GM23338 (cell line): ENCODE measurements at regions not wholly inside any gene's neighbourhood (a gene's known extent, or its start where the extent isn't known, plus 50 kb on each side); places are given as distances from the start of the nearest gene placed in this dataset.

ENCODE experiments used
- CREB1 ChIP-seq: fragments of 250-450 bp; sonication (Bioruptor Pico); IDR thresholded peaks from 2 replicates; pipeline ENCODE4 v1.5.0; 2020; ENCODE audit warnings: low read depth, mild to moderate bottlenecking, moderate library complexity
- EZH2 ChIP-seq: fragments of 200-600 bp; sonication (generic); IDR thresholded peaks from one replicate; pipeline ENCODE4 v1.8.0; 2017; ENCODE audit warnings: antibody characterized with exemption, mild to moderate bottlenecking, low read depth; ENCODE audit not compliant: unreplicated experiment
- EZH2phosphoT487 ChIP-seq: fragments of 200-600 bp; sonication (generic); IDR thresholded peaks from one replicate; pipeline ENCODE4 v1.8.1; 2018; ENCODE audit warnings: antibody characterized with exemption; ENCODE audit not compliant: unreplicated experiment
- JUNB ChIP-seq: IDR thresholded peaks from one replicate; pipeline ENCODE4 v1.6.1; 2016; ENCODE audit warnings: antibody characterized with exemption; ENCODE audit not compliant: unreplicated experiment
- NANOG ChIP-seq: IDR thresholded peaks from 2 replicates; pipeline ENCODE4 v1.6.1; 2016; ENCODE audit warnings: antibody characterized with exemption, borderline replicate concordance
- POLR2AphosphoS5 ChIP-seq: IDR thresholded peaks from 2 replicates; pipeline ENCODE4 v1.6.1; 2016; ENCODE audit warnings: antibody characterized with exemption, low read depth
- STAT1 ChIP-seq: IDR thresholded peaks from one replicate; pipeline ENCODE4 v1.6.1; 2016; ENCODE audit warnings: antibody characterized with exemption; ENCODE audit not compliant: unreplicated experiment
- ZNF114 ChIP-seq: fragments of 250-450 bp; sonication (Bioruptor Pico); IDR thresholded peaks from 2 replicates; pipeline ENCODE4 v1.5.0; 2020; ENCODE audit warnings: mild to moderate bottlenecking, moderate library complexity
- TF ChIP-seq, protein P1 (sequence below), 2 experiments: fragments of 200-600 bp in 1 of 2; sonication (generic) in 1 of 2; conservative IDR thresholded peaks; 2 replicates each; pipeline versions ENCODE4 v1.5.1 to v1.6.1; 2016 to 2017; ENCODE audit warnings: antibody characterized with exemption in 2 of 2, low read depth in 2 of 2, mild to moderate bottlenecking in 2 of 2, moderate library complexity in 1 of 2
- TF ChIP-seq, protein P2 (sequence below): IDR thresholded peaks from one replicate; pipeline ENCODE4 v1.6.1; 2018; ENCODE audit warnings: antibody characterized with exemption; ENCODE audit not compliant: unreplicated experiment
- TF ChIP-seq, protein P3 (sequence below): IDR thresholded peaks from 2 replicates; pipeline ENCODE4 v1.6.1; 2016; ENCODE audit warnings: antibody characterized with exemption
- TF ChIP-seq, protein P4 (sequence below): fragments of 250-450 bp; sonication (Bioruptor Pico); IDR thresholded peaks from 2 replicates; pipeline ENCODE4 v1.5.0; 2020; ENCODE audit warnings: mild to moderate bottlenecking, moderate library complexity

DNA sequence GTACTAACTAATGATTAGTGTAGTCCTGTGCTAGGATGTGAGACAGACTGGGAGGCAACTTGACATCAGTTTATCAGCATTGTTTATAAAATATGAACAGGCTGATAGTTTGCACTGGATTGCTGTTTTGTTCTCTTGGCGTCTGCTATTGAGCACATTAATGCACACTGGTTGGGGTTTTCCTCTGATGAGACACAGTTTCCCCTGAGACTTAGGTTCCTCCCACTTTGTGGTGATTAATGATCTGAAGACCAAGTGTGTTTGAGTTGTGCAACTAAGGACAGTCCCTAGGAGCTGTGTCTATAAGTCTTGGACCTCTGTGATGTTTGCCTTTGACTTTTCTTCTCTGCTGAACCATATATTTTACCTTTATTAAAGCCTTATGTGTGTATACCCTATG is 1015.4 kb downstream of the AMY1C start:
- TF ChIP-seq POLR2AphosphoS5, result no peak
- TF ChIP-seq, protein P1, sequence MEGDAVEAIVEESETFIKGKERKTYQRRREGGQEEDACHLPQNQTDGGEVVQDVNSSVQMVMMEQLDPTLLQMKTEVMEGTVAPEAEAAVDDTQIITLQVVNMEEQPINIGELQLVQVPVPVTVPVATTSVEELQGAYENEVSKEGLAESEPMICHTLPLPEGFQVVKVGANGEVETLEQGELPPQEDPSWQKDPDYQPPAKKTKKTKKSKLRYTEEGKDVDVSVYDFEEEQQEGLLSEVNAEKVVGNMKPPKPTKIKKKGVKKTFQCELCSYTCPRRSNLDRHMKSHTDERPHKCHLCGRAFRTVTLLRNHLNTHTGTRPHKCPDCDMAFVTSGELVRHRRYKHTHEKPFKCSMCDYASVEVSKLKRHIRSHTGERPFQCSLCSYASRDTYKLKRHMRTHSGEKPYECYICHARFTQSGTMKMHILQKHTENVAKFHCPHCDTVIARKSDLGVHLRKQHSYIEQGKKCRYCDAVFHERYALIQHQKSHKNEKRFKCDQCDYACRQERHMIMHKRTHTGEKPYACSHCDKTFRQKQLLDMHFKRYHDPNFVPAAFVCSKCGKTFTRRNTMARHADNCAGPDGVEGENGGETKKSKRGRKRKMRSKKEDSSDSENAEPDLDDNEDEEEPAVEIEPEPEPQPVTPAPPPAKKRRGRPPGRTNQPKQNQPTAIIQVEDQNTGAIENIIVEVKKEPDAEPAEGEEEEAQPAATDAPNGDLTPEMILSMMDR (conservative IDR thresholded peaks at IDR 0.05; ENCODE audit: low read depth in 2 of 2), result no peak
- no peak for TF ChIP-seq EZH2phosphoT487
- no peak for TF ChIP-seq ZNF114 (CRISPR knock-in tag)
- no peak for TF ChIP-seq EZH2
- TF ChIP-seq, protein P2, sequence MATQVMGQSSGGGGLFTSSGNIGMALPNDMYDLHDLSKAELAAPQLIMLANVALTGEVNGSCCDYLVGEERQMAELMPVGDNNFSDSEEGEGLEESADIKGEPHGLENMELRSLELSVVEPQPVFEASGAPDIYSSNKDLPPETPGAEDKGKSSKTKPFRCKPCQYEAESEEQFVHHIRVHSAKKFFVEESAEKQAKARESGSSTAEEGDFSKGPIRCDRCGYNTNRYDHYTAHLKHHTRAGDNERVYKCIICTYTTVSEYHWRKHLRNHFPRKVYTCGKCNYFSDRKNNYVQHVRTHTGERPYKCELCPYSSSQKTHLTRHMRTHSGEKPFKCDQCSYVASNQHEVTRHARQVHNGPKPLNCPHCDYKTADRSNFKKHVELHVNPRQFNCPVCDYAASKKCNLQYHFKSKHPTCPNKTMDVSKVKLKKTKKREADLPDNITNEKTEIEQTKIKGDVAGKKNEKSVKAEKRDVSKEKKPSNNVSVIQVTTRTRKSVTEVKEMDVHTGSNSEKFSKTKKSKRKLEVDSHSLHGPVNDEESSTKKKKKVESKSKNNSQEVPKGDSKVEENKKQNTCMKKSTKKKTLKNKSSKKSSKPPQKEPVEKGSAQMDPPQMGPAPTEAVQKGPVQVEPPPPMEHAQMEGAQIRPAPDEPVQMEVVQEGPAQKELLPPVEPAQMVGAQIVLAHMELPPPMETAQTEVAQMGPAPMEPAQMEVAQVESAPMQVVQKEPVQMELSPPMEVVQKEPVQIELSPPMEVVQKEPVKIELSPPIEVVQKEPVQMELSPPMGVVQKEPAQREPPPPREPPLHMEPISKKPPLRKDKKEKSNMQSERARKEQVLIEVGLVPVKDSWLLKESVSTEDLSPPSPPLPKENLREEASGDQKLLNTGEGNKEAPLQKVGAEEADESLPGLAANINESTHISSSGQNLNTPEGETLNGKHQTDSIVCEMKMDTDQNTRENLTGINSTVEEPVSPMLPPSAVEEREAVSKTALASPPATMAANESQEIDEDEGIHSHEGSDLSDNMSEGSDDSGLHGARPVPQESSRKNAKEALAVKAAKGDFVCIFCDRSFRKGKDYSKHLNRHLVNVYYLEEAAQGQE, result no peak
- TF ChIP-seq, protein P3, sequence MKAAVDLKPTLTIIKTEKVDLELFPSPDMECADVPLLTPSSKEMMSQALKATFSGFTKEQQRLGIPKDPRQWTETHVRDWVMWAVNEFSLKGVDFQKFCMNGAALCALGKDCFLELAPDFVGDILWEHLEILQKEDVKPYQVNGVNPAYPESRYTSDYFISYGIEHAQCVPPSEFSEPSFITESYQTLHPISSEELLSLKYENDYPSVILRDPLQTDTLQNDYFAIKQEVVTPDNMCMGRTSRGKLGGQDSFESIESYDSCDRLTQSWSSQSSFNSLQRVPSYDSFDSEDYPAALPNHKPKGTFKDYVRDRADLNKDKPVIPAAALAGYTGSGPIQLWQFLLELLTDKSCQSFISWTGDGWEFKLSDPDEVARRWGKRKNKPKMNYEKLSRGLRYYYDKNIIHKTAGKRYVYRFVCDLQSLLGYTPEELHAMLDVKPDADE, result no peak
- TF ChIP-seq CREB1 (CRISPR knock-in tag), result no peak
- TF ChIP-seq JUNB, result no peak
- TF ChIP-seq NANOG, result no peak
- no peak for TF ChIP-seq STAT1
- TF ChIP-seq, protein P4, sequence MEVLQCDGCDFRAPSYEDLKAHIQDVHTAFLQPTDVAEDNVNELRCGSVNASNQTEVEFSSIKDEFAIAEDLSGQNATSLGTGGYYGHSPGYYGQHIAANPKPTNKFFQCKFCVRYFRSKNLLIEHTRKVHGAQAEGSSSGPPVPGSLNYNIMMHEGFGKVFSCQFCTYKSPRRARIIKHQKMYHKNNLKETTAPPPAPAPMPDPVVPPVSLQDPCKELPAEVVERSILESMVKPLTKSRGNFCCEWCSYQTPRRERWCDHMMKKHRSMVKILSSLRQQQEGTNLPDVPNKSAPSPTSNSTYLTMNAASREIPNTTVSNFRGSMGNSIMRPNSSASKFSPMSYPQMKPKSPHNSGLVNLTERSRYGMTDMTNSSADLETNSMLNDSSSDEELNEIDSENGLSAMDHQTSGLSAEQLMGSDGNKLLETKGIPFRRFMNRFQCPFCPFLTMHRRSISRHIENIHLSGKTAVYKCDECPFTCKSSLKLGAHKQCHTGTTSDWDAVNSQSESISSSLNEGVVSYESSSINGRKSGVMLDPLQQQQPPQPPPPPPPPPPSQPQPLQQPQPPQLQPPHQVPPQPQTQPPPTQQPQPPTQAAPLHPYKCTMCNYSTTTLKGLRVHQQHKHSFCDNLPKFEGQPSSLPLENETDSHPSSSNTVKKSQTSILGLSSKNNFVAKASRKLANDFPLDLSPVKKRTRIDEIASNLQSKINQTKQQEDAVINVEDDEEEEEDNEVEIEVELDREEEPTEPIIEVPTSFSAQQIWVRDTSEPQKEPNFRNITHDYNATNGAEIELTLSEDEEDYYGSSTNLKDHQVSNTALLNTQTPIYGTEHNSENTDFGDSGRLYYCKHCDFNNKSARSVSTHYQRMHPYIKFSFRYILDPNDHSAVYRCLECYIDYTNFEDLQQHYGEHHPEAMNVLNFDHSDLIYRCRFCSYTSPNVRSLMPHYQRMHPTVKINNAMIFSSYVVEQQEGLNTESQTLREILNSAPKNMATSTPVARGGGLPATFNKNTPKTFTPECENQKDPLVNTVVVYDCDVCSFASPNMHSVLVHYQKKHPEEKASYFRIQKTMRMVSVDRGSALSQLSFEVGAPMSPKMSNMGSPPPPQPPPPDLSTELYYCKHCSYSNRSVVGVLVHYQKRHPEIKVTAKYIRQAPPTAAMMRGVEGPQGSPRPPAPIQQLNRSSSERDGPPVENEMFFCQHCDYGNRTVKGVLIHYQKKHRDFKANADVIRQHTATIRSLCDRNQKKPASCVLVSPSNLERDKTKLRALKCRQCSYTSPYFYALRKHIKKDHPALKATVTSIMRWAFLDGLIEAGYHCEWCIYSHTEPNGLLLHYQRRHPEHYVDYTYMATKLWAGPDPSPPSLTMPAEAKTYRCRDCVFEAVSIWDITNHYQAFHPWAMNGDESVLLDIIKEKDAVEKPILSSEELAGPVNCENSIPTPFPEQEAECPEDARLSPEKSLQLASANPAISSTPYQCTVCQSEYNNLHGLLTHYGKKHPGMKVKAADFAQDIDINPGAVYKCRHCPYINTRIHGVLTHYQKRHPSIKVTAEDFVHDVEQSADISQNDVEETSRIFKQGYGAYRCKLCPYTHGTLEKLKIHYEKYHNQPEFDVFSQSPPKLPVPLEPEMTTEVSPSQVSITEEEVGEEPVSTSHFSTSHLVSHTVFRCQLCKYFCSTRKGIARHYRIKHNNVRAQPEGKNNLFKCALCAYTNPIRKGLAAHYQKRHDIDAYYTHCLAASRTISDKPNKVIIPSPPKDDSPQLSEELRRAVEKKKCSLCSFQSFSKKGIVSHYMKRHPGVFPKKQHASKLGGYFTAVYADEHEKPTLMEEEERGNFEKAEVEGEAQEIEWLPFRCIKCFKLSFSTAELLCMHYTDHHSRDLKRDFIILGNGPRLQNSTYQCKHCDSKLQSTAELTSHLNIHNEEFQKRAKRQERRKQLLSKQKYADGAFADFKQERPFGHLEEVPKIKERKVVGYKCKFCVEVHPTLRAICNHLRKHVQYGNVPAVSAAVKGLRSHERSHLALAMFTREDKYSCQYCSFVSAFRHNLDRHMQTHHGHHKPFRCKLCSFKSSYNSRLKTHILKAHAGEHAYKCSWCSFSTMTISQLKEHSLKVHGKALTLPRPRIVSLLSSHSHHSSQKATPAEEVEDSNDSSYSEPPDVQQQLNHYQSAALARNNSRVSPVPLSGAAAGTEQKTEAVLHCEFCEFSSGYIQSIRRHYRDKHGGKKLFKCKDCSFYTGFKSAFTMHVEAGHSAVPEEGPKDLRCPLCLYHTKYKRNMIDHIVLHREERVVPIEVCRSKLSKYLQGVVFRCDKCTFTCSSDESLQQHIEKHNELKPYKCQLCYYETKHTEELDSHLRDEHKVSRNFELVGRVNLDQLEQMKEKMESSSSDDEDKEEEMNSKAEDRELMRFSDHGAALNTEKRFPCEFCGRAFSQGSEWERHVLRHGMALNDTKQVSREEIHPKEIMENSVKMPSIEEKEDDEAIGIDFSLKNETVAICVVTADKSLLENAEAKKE (CRISPR knock-in tag), result no peak
